ENCODE measurements at regions not wholly inside any gene's neighbourhood (a gene's known extent, or its start where the extent isn't known, plus 50 kb on each side); places are given as distances from the start of the nearest gene placed in this dataset.

DNA sequence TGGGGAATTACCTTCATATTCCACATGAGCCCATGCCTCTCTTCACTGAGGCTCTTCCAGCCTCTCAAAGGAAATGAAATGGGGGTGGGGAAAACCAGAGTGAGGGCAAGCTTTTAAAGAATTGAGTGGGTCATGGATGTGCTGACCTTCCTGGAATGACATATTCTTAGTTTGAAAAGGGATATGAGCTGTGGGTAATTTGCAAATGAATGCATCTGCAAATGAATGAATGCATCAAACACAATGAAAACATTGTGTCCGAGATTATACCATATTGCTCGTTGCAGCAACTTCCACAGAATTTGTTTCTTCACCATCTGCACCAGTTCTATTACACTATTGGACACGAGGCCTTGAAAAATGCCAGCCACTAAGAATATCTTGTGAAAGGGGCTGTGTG is 198.6 kb upstream of the CDH6 start:
- H3K4me3 ChIP-seq (ENCODE audit: insufficient read depth in 1 of 2, low read depth in 1 of 2, low read length in 2 of 2), result no peak overlapping the region
- H3K4me2 ChIP-seq (ENCODE audit: low read length, poor library complexity, severe bottlenecking), result no peak overlapping the region
- H2AFZ ChIP-seq (ENCODE audit: low read depth, low read length), result no peak overlapping the region
- no peak overlapping the region for H3K4ac ChIP-seq (ENCODE audit: low read depth in 1 of 2, low read length in 2 of 2)
- peaks cover 8% of the 10 kb centered on the region for H3K9me3 ChIP-seq (ENCODE audit: control insufficient read depth, low read length)
- no peak overlapping the region for H2BK120ac ChIP-seq (ENCODE audit: low read depth, low read length)
- 70% methylated on average over 2 of the region's 3 CpGs for WGBS
- H3K36me3 ChIP-seq (ENCODE audit: control insufficient read depth in 1 of 2, insufficient read depth in 2 of 2, low read depth in 1 of 2, low read length in 2 of 2), result no peaks in the 10 kb centered on the region
- no peak overlapping the region for H3K27ac ChIP-seq (ENCODE audit: low read length, poor library complexity, severe bottlenecking)
- H3K9ac ChIP-seq (ENCODE audit: low read length), result no peak overlapping the region
- no peak overlapping the region for H4K8ac ChIP-seq (ENCODE audit: low read length)
- H3K79me1 ChIP-seq (replicated peaks; ENCODE audit: low read length, poor library complexity, severe bottlenecking), result no peaks in the 10 kb centered on the region
- no peak for DNase-seq
- no peak overlapping the region for H4K91ac ChIP-seq (ENCODE audit: low read length)
- no peak overlapping the region for H2BK12ac ChIP-seq (ENCODE audit: low read length in 2 of 2)
- H3K14ac ChIP-seq (ENCODE audit: low read length in 2 of 2), result no peak overlapping the region
- H3K18ac ChIP-seq (ENCODE audit: low read depth in 1 of 2, low read length in 2 of 2), result no peak overlapping the region
- H3K23ac ChIP-seq (ENCODE audit: low read length in 2 of 2), result no peak overlapping the region
- H2BK15ac ChIP-seq (ENCODE audit: low read depth, poor library complexity, severe bottlenecking), result no peak overlapping the region
- no peak overlapping the region for H2AK5ac ChIP-seq (ENCODE audit: low read length, severe bottlenecking)
- no peaks in the 10 kb centered on the region for H3K27me3 ChIP-seq (ENCODE audit: control insufficient read depth in 1 of 2, insufficient read depth in 1 of 2, low read length in 2 of 2)
- H3K4me1 ChIP-seq (ENCODE audit: control insufficient read depth, insufficient read depth, low read depth, low read length), result no peaks in the 10 kb centered on the region
- H2BK5ac ChIP-seq (ENCODE audit: low read depth, low read length, poor library complexity, severe bottlenecking), result no peak overlapping the region

DNA sequence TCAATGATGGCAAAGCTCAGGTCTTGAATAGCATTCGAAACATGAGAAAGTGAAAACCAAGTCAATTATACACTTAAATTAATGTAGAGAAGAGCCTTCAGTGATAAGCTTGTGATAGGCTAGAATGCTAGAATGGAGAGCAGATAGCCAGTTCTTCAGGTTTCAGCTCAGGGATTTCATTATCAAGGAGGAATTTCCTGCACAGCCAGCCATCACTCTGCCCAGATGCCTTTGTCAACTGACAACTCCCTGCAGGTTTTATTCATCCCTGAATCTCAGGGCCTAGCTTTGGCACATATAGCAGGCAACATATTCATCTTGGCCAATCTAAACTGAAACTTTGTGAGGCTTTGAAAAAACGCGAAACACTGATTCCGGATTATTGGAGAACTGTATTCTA is 199.3 kb upstream of the CDH6 start:
- WGBS, result no CpG with 5 or more reads among the region's 4 CpGs
- H4K8ac ChIP-seq (ENCODE audit: low read length), result no peak overlapping the region
- H3K4me2 ChIP-seq (ENCODE audit: low read length, poor library complexity, severe bottlenecking), result no peak overlapping the region

DNA sequence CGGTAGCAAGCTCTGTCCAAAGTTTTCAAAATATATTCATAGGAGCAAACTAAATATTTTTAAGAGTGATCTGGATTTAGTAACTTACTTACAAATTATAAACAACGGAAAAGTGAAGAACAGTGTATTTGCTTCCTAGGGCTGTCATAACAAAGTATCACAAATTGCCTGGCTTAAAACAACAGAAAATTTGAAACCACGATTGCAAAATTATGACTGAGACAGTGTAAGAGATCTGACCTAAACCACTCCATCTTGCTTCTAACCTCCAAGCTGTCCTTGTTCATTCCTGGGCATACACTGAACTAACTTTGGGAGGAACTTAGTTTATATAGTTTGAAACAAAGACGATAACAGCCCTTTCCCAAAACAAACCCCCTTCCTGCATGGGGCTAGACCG is 202.0 kb upstream of the CDH6 start:
- H3K14ac ChIP-seq (ENCODE audit: low read length in 2 of 2), result no peak overlapping the region
- H3K4me3 ChIP-seq (ENCODE audit: insufficient read depth in 1 of 2, low read depth in 1 of 2, low read length in 2 of 2), result no peak overlapping the region
- H3K9ac ChIP-seq (ENCODE audit: low read length), result no peak overlapping the region
- no peak overlapping the region for H2BK120ac ChIP-seq (ENCODE audit: low read depth, low read length)
- no peaks in the 10 kb centered on the region for H3K36me3 ChIP-seq (ENCODE audit: control insufficient read depth in 1 of 2, insufficient read depth in 2 of 2, low read depth in 1 of 2, low read length in 2 of 2)
- no peak overlapping the region for H3K18ac ChIP-seq (ENCODE audit: low read depth in 1 of 2, low read length in 2 of 2)
- H3K4me2 ChIP-seq (ENCODE audit: low read length, poor library complexity, severe bottlenecking), result no peak overlapping the region
- H3K27ac ChIP-seq (ENCODE audit: low read length, poor library complexity, severe bottlenecking), result no peak overlapping the region
- no peaks in the 10 kb centered on the region for H3K79me1 ChIP-seq (replicated peaks; ENCODE audit: low read length, poor library complexity, severe bottlenecking)
- WGBS, result 86% methylated on average over 2 of the region's 5 CpGs
- no peak overlapping the region for H4K91ac ChIP-seq (ENCODE audit: low read length)
- H4K8ac ChIP-seq (ENCODE audit: low read length), result no peak overlapping the region
- H2BK12ac ChIP-seq (ENCODE audit: low read length in 2 of 2), result no peak overlapping the region
- no peak overlapping the region for H2AFZ ChIP-seq (ENCODE audit: low read depth, low read length)
- H3K9me3 ChIP-seq (ENCODE audit: control insufficient read depth, low read length), result peaks cover 4% of the 10 kb centered on the region
- H2BK15ac ChIP-seq (ENCODE audit: low read depth, poor library complexity, severe bottlenecking), result no peak overlapping the region
- DNase-seq, result no peak
- no peaks in the 10 kb centered on the region for H3K4me1 ChIP-seq (ENCODE audit: control insufficient read depth, insufficient read depth, low read depth, low read length)
- H3K23ac ChIP-seq (ENCODE audit: low read length in 2 of 2), result no peak overlapping the region
- no peak overlapping the region for H2AK5ac ChIP-seq (ENCODE audit: low read length, severe bottlenecking)
- H3K27me3 ChIP-seq (ENCODE audit: control insufficient read depth in 1 of 2, insufficient read depth in 1 of 2, low read length in 2 of 2), result no peaks in the 10 kb centered on the region
- no peak overlapping the region for H3K4ac ChIP-seq (ENCODE audit: low read depth in 1 of 2, low read length in 2 of 2)
- no peak overlapping the region for H2BK5ac ChIP-seq (ENCODE audit: low read depth, low read length, poor library complexity, severe bottlenecking)

More for the DNA sequence above, 199.3 kb upstream of the CDH6 start:
- Histone ChIP-seq H2AFZ (ENCODE audit: low read depth, low read length) (no peak overlapping the region), H2BK5ac (ENCODE audit: low read depth, low read length, poor library complexity, severe bottlenecking) (no peak overlapping the region), H4K91ac (ENCODE audit: low read length) (no peak overlapping the region), H3K4me3 (ENCODE audit: insufficient read depth in 1 of 2, low read depth in 1 of 2, low read length in 2 of 2) (no peak overlapping the region), H3K79me1 (replicated peaks; ENCODE audit: low read length, poor library complexity, severe bottlenecking) (no peaks in the 10 kb centered on the region), H3K9me3 (ENCODE audit: control insufficient read depth, low read length) (peaks cover 1% of the 10 kb centered on the region), H3K4ac (ENCODE audit: low read depth in 1 of 2, low read length in 2 of 2) (no peak overlapping the region), H3K14ac (ENCODE audit: low read length in 2 of 2) (no peak overlapping the region), H2BK120ac (ENCODE audit: low read depth, low read length) (no peak overlapping the region), H3K27me3 (ENCODE audit: control insufficient read depth in 1 of 2, insufficient read depth in 1 of 2, low read length in 2 of 2) (no peaks in the 10 kb centered on the region), H3K4me1 (ENCODE audit: control insufficient read depth, insufficient read depth, low read depth, low read length) (no peaks in the 10 kb centered on the region), H2AK5ac (ENCODE audit: low read length, severe bottlenecking) (no peak overlapping the region), H3K27ac (ENCODE audit: low read length, poor library complexity, severe bottlenecking) (no peak overlapping the region), H3K9ac (ENCODE audit: low read length) (no peak overlapping the region), H3K23ac (ENCODE audit: low read length in 2 of 2) (no peak overlapping the region), H3K18ac (ENCODE audit: low read depth in 1 of 2, low read length in 2 of 2) (no peak overlapping the region), H3K36me3 (ENCODE audit: control insufficient read depth in 1 of 2, insufficient read depth in 2 of 2, low read depth in 1 of 2, low read length in 2 of 2) (no peaks in the 10 kb centered on the region), H2BK12ac (ENCODE audit: low read length in 2 of 2) (no peak overlapping the region), H2BK15ac (ENCODE audit: low read depth, poor library complexity, severe bottlenecking) (no peak overlapping the region)
- no peak for DNase-seq

DNA sequence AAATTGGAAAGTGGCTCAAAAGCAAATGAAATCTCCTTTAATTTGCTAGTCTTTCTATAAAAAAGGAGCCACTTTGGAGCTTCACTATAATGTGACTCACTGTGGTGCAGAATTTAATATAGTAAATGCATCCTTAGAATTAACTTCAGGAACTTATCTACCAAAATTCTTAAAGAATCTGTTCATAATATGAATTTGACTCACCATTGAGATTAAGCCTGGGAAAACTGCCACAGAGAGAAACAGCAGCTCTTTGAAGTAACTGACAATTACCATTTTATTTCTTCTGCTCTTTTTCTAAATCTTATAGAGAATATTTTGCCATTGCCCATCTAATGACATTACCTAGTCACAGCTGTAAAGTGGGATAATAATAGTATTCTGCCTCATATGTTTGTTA is 211.9 kb upstream of the CDH6 start:
- Histone ChIP-seq H3K4me2 (ENCODE audit: low read length, poor library complexity, severe bottlenecking) (no peak overlapping the region), H3K4me3 (ENCODE audit: insufficient read depth in 1 of 2, low read depth in 1 of 2, low read length in 2 of 2) (no peak overlapping the region), H4K91ac (ENCODE audit: low read length) (no peak overlapping the region), H3K18ac (ENCODE audit: low read depth in 1 of 2, low read length in 2 of 2) (no peak overlapping the region), H3K79me1 (replicated peaks; ENCODE audit: low read length, poor library complexity, severe bottlenecking) (no peaks in the 10 kb centered on the region), H3K36me3 (ENCODE audit: control insufficient read depth in 1 of 2, insufficient read depth in 2 of 2, low read depth in 1 of 2, low read length in 2 of 2) (no peaks in the 10 kb centered on the region), H3K9ac (ENCODE audit: low read length) (no peak overlapping the region), H3K27ac (ENCODE audit: low read length, poor library complexity, severe bottlenecking) (no peak overlapping the region), H2AFZ (ENCODE audit: low read depth, low read length) (no peak overlapping the region), H3K14ac (ENCODE audit: low read length in 2 of 2) (no peak overlapping the region), H3K4ac (ENCODE audit: low read depth in 1 of 2, low read length in 2 of 2) (no peak overlapping the region), H3K23ac (ENCODE audit: low read length in 2 of 2) (no peak overlapping the region), H3K4me1 (ENCODE audit: control insufficient read depth, insufficient read depth, low read depth, low read length) (no peaks in the 10 kb centered on the region), H2AK5ac (ENCODE audit: low read length, severe bottlenecking) (no peak overlapping the region), H3K27me3 (ENCODE audit: control insufficient read depth in 1 of 2, insufficient read depth in 1 of 2, low read length in 2 of 2) (no peaks in the 10 kb centered on the region), H4K8ac (ENCODE audit: low read length) (no peak overlapping the region), H2BK12ac (ENCODE audit: low read length in 2 of 2) (no peak overlapping the region), H3K9me3 (ENCODE audit: control insufficient read depth, low read length) (no peaks in the 10 kb centered on the region), H2BK5ac (ENCODE audit: low read depth, low read length, poor library complexity, severe bottlenecking) (no peak overlapping the region), H2BK120ac (ENCODE audit: low read depth, low read length) (no peak overlapping the region), H2BK15ac (ENCODE audit: low read depth, poor library complexity, severe bottlenecking) (no peak overlapping the region)
- no peak for DNase-seq
